ENCODE measurements at regions not wholly inside any gene's neighbourhood (a gene's known extent, or its start where the extent isn't known, plus 50 kb on each side); places are given as distances from the start of the nearest gene placed in this dataset.

GRCh38 chr5:24376210-24376609, 268.6 kb downstream of the CDH10 start:
- WGBS = 39% methylated on average over 2 of the region's 2 CpGs
- no peak overlapping the region for H3K4me3 ChIP-seq (ENCODE audit: low read depth, low read length)
- no peaks in the 10 kb centered on the region for H3K36me3 ChIP-seq (ENCODE audit: insufficient read depth)
- no peaks in the 10 kb centered on the region for H3K4me1 ChIP-seq (ENCODE audit: insufficient read depth)
- no peak overlapping the region for H3K27ac ChIP-seq (ENCODE audit: low read depth)
- no peak for DNase-seq (ENCODE audit: extremely low spot score)

GRCh38 chr5:24376616-24377015, 268.2 kb downstream of the CDH10 start:
- DNase-seq (ENCODE audit: extremely low spot score) = no peak
- WGBS = 58% methylated on average over 6 of the region's 6 CpGs
- H3K27ac ChIP-seq (ENCODE audit: low read depth) = no peak overlapping the region
- no peak overlapping the region for H3K4me3 ChIP-seq (ENCODE audit: low read depth, low read length)
- no peaks in the 10 kb centered on the region for H3K36me3 ChIP-seq (ENCODE audit: insufficient read depth)
- H3K4me1 ChIP-seq (ENCODE audit: insufficient read depth) = no peaks in the 10 kb centered on the region

- no peaks in the 10 kb centered on the region for H3K36me3 ChIP-seq (ENCODE audit: insufficient read depth)
- 16% methylated on average over 5 of the region's 5 CpGs for WGBS
- DNase-seq (ENCODE audit: extremely low spot score) = no peak
- H3K27ac ChIP-seq (ENCODE audit: low read depth) = no peak overlapping the region
- H3K4me3 ChIP-seq (ENCODE audit: low read depth, low read length) = no peak overlapping the region
- no peaks in the 10 kb centered on the region for H3K4me1 ChIP-seq (ENCODE audit: insufficient read depth)
Observed at GRCh38 chr5:24381861-24382489, 262.8 kb downstream of the CDH10 start.

GRCh38 chr5:24385070-24385469, 259.7 kb downstream of the CDH10 start:
- no peaks in the 10 kb centered on the region for H3K36me3 ChIP-seq (ENCODE audit: insufficient read depth)
- H3K27ac ChIP-seq (ENCODE audit: low read depth) = no peak overlapping the region
- no peak overlapping the region for H3K4me3 ChIP-seq (ENCODE audit: low read depth, low read length)
- no peak for DNase-seq (ENCODE audit: extremely low spot score)
- H3K4me1 ChIP-seq (ENCODE audit: insufficient read depth) = no peaks in the 10 kb centered on the region
- WGBS = 56% methylated on average over 3 of the region's 3 CpGs

GRCh38 chr5:24385617-24386016, 259.2 kb downstream of the CDH10 start:
- no peak for DNase-seq (ENCODE audit: extremely low spot score)
- Histone ChIP-seq H3K27ac (ENCODE audit: low read depth) (no peak overlapping the region), H3K4me3 (ENCODE audit: low read depth, low read length) (no peak overlapping the region), H3K36me3 (ENCODE audit: insufficient read depth) (no peaks in the 10 kb centered on the region), H3K4me1 (ENCODE audit: insufficient read depth) (no peaks in the 10 kb centered on the region)
- 100% methylated on average over 1 of the region's 1 CpG for WGBS

- 86% methylated on average over 5 of the region's 5 CpGs for WGBS
- Histone ChIP-seq H3K36me3 (ENCODE audit: insufficient read depth) (no peaks in the 10 kb centered on the region), H3K4me3 (ENCODE audit: low read depth, low read length) (no peak overlapping the region), H3K4me1 (ENCODE audit: insufficient read depth) (no peaks in the 10 kb centered on the region), H3K27ac (ENCODE audit: low read depth) (no peak overlapping the region)
- DNase-seq (ENCODE audit: extremely low spot score) = no peak
Observed at GRCh38 chr5:24388448-24388847, 256.3 kb downstream of the CDH10 start.

- no peak overlapping the region for H3K4me3 ChIP-seq (ENCODE audit: low read depth, low read length)
- H3K36me3 ChIP-seq (ENCODE audit: insufficient read depth) = no peaks in the 10 kb centered on the region
- no peaks in the 10 kb centered on the region for H3K4me1 ChIP-seq (ENCODE audit: insufficient read depth)
- 95% methylated on average over 4 of the region's 4 CpGs for WGBS
- DNase-seq (ENCODE audit: extremely low spot score) = no peak
- no peak overlapping the region for H3K27ac ChIP-seq (ENCODE audit: low read depth)
Observed at GRCh38 chr5:24389968-24390367, 254.8 kb downstream of the CDH10 start.

GRCh38 chr5:24391816-24392215, 253.0 kb downstream of the CDH10 start:
- H3K4me1 ChIP-seq (ENCODE audit: insufficient read depth) = no peaks in the 10 kb centered on the region
- WGBS = 71% methylated on average over 7 of the region's 7 CpGs
- no peak overlapping the region for H3K27ac ChIP-seq (ENCODE audit: low read depth)
- no peaks in the 10 kb centered on the region for H3K36me3 ChIP-seq (ENCODE audit: insufficient read depth)
- no peak overlapping the region for H3K4me3 ChIP-seq (ENCODE audit: low read depth, low read length)
- no peak for DNase-seq (ENCODE audit: extremely low spot score)

GRCh38 chr5:24397601-24398000, 247.2 kb downstream of the CDH10 start:
- no peak overlapping the region for H3K27ac ChIP-seq (ENCODE audit: low read depth)
- WGBS = 83% methylated on average over 6 of the region's 6 CpGs
- no peak for DNase-seq (ENCODE audit: extremely low spot score)

GRCh38 chr5:24401773-24402172, 243.0 kb downstream of the CDH10 start:
- no peaks in the 10 kb centered on the region for H3K4me1 ChIP-seq (ENCODE audit: insufficient read depth)
- 32% methylated on average over 3 of the region's 3 CpGs for WGBS

More at GRCh38 chr5:24397601-24398000, 247.2 kb downstream of the CDH10 start:
- Histone ChIP-seq H3K36me3 (ENCODE audit: insufficient read depth) (no peaks in the 10 kb centered on the region), H3K4me3 (ENCODE audit: low read depth, low read length) (no peak overlapping the region), H3K4me1 (ENCODE audit: insufficient read depth) (no peaks in the 10 kb centered on the region)

GRCh38 chr5:24407466-24407865, 237.3 kb downstream of the CDH10 start:
- Histone ChIP-seq H3K36me3 (ENCODE audit: insufficient read depth) (no peaks in the 10 kb centered on the region), H3K4me3 (ENCODE audit: low read depth, low read length) (no peak overlapping the region), H3K4me1 (ENCODE audit: insufficient read depth) (no peaks in the 10 kb centered on the region), H3K27ac (ENCODE audit: low read depth) (no peak overlapping the region)
- WGBS = 33% methylated on average over 3 of the region's 3 CpGs
- DNase-seq (ENCODE audit: extremely low spot score) = no peak

More at GRCh38 chr5:24401773-24402172, 243.0 kb downstream of the CDH10 start:
- H3K4me3 ChIP-seq (ENCODE audit: low read depth, low read length) = no peak overlapping the region
- no peaks in the 10 kb centered on the region for H3K36me3 ChIP-seq (ENCODE audit: insufficient read depth)
- no peak for DNase-seq (ENCODE audit: extremely low spot score)
- no peak overlapping the region for H3K27ac ChIP-seq (ENCODE audit: low read depth)

- 72% methylated on average over 1 of the region's 1 CpG for WGBS
- no peak for DNase-seq (ENCODE audit: extremely low spot score)
- H3K4me1 ChIP-seq (ENCODE audit: insufficient read depth) = no peaks in the 10 kb centered on the region
- H3K36me3 ChIP-seq (ENCODE audit: insufficient read depth) = no peaks in the 10 kb centered on the region
- H3K4me3 ChIP-seq (ENCODE audit: low read depth, low read length) = no peak overlapping the region
- H3K27ac ChIP-seq (ENCODE audit: low read depth) = no peak overlapping the region
Observed at GRCh38 chr5:24428345-24428744, 216.4 kb downstream of the CDH10 start.

GRCh38 chr5:24433555-24433954, 211.2 kb downstream of the CDH10 start:
- DNase-seq (ENCODE audit: extremely low spot score) = no peak
- no peaks in the 10 kb centered on the region for H3K4me1 ChIP-seq (ENCODE audit: insufficient read depth)
- 88% methylated on average over 3 of the region's 3 CpGs for WGBS
- no peaks in the 10 kb centered on the region for H3K36me3 ChIP-seq (ENCODE audit: insufficient read depth)
- no peak overlapping the region for H3K27ac ChIP-seq (ENCODE audit: low read depth)
- no peak overlapping the region for H3K4me3 ChIP-seq (ENCODE audit: low read depth, low read length)
